NCI-H2029 treated with DMSO at 0.1 percent for 48 hours (cell line): ENCODE measurements at regions not wholly inside any gene's neighbourhood (a gene's known extent, or its start where the extent isn't known, plus 50 kb on each side); places are given as distances from the start of the nearest gene placed in this dataset.

Experiments
- DNase-seq: peaks from one replicate; lab custom pipeline; 2025; lab: John Stamatoyannopoulos, UW

DNA sequence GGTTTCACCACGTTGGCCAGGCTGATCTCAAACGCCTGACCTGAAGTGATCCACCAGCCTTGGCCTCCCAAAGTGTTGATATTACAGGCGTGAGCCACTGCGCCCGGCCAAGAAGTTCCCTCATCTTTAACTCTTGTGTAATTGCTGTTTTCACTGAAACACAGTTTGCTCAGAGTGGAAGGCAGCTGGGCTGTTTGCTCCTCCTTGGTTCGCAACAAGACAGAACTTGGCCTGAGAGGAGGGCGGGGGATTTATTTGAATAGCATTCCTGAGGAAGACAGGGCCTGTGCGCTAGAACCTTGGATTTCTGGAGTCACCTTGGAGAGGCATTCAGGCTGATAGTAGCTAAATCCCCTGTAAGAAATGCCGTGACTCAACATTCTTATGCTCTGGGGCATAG lies 226.7 kb upstream of the MCTP2 start:
- no peak for DNase-seq

DNA sequence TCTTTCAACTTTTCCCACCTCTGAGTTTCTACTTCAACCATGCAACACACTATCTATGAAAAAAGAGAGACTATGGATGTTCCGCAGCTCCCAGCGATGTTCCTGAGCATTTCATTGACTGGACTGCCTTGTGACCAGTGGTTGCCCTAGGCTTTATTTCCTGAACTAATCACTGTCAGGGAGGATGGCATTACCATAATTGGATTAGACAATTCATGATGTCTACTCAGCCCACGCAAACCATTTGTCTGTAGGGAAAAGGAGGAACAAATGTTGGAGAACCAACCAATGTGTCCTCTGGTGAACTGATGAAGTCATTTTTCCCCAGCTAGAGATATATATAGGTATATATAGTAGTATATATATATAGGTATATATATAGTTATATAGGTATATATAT lies 229.3 kb upstream of the MCTP2 start:
- no peak for DNase-seq

DNA sequence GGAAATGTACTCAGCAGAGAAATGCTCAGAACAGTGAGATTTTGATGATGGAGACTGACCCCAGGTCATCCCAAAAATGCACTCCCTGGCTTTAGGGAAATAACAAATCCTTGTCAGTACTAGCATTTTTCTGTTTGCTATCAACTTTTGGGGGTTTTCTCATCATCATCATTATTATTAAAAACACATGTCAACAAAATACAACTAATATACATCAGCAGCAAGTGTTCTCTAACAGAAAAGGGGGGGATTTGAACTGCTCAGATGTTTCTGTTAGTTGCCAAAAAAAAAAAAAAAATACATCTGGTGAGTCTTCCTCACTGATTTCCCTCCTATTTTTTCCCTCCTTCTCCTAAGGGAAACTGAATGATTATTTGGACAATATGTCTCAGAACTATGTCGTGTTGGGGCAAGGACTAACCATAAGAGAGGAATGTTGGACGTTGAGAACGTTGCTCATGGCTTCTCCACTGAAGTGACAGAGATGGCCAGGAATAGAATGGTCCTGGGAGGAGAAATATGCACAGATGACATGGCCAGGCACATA lies 230.0 kb upstream of the MCTP2 start:
- no peak for DNase-seq

DNA sequence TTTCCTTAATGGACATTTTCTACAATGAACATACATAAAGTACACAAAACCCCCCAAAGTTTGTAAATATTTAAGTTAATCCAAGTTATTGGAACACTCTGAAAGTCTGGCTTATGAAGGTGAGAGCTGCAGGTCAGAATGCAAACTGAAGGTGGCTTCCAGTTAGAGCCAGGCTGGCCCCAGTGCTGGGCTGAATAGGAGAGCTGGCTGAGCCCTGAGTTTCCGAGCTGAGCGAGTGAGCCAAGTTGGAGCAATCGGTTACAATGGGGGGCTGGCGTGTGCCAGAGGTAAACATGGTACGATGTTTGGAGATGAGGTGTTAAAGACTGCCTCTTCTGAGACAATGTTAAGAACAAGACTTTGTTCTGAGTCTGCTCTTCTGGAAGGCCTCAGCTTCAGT lies 230.8 kb upstream of the MCTP2 start:
- DNase-seq, result no peak

DNA sequence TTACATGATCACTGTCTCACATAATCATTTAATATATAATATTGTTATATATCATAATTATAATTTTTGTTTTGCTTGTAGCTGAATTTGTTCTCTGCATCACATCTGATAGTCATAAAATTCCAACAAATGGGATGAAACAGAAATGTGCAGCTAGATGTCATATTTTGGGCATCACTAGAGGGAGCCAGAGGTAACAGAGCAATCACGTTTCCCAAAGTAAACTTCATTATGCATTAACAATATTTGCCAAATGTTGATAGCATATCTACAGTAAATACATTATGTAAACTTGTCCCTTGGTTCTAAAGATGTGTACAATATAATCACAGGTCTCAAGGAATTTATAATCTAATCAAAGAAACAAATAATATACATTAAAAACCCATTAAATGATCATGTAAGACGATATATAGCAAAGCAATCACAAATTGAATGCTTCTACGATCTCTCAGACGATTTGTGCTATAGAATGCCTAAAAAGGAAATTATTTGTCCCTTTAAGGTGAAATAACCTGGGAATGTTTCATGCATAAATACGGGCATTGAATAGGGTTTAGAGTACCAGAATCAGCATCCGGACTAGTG lies 234.2 kb upstream of the MCTP2 start:
- no peak for DNase-seq

DNA sequence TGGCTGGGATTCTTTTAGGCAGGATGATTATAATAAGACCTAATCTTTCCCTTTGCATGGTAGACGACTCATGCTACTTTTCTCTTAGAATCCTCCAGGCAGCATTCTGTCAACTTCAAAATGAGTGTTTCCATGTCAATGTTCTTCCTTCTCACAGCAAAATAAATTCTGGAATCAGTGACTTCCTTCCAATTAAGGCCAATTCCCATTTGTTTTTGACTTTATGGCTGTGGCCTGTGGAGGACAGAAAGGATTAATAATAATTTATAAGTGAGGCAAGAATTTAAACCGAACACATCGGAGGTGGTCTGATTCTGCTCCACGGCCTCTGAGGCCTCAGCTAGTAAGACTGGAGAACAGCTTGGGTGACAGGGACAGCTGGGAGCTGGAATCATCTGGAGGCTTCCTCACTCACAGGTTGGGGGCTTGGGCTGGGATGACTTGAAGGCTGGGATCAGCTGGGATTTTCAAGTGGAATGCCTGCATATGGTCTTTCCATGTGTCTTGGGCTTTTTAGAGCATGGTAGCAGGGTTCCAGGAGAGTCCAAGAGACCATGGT lies 241.8 kb upstream of the MCTP2 start:
- DNase-seq, result no peak

DNA sequence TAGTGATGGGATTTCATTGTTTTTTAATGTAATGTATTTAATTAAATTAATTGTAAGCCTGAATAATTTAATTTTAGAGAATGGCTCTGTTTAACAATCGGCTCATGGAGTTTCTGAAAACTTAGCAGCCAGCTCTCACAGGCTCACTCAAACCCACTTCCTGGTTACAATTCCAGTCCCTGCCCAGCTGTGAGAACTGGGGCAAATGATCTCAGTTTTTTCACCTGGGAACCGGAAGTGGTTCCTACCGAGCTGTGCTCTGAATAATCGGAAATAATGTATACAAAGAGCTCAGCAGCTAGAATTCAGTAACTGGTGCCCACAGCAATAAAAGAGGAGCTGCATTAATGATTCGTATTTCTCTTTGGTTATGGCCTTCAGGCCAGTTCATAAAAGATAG lies 244.3 kb upstream of the MCTP2 start:
- DNase-seq, result no peak

DNA sequence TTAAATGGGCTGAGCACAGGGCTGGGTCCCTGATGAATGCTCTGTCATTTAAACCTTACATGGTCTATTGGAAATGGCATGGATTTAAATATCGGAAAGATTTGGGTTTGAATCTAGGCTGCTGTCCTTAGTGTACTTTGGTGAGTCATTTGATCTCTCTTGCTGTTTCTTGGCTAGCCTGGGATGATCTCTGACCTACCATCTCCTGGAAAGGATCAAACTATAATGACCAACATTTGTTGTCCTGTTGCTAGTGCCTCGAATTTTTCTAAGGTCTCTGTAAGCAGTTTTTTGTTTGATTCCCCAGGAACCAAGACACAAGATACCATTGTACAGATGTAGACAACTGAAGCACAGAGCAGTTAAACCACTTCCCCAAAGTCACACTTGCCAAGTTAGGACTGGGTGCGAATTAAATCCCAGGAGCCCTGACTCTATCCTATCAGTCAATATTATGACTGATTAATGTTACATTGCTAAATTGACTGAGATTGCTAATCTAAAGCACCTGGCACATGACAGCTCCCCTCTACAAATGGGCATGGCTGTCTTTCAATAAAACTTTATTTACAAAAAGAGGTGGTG lies 244.9 kb upstream of the MCTP2 start:
- no peak for DNase-seq

DNA sequence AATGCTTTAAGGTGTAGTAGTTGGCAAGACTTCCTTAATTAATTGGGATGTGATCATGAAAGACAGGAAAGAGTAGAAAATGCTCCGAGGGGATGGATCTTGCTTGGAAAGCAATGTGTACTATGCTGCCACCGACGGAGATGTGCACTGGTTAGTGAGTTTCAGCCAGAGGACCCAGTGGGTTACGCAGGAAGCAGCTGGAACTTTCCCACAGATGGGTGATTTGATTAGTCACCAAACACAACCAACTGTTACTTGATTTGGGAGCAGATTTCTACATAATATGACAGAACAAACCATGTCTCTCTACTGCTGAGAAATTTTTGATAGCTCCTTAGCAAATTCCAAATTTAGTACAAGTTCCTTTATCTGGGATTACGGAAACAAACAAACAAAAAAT lies 245.4 kb upstream of the MCTP2 start:
- DNase-seq, result no peak

DNA sequence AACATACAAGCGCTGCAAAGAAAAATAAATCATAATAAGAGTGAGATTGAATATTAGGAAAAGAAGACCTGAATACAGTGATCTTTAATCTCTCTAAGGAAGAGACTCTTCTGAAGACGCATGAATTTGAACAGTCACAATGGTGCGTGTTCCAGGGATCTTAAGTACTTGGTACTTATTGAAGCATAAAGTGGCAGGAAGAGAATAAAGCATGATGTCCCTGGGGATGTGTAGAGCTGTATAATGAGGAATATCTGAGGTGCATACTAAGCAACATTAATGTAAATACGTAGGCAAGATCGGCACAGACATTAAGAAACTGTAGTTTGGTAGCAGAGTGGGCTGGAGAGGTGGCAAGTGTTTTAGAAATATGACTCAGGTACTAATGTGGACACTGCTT lies 246.2 kb upstream of the MCTP2 start:
- DNase-seq, result no peak

DNA sequence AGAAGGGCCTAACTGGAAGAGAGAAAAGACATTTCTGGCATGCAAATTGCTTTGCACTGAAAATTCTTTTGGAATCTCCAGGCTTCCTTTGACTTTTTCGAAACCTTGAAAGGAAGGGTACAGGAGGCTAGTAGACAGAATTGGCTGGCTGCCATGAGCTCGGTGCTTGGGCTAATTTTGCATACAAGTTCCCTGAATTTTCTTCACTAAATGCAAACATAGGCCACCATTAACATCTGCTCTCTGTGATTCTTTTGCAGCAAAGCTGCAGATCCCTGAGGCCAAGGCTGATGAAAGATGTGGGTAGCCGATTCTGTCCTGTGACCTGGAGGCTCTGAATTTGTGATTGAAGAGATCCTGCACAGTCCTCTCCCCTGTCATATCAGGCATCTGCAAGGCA lies 247.8 kb upstream of the MCTP2 start:
- DNase-seq, result no peak

DNA sequence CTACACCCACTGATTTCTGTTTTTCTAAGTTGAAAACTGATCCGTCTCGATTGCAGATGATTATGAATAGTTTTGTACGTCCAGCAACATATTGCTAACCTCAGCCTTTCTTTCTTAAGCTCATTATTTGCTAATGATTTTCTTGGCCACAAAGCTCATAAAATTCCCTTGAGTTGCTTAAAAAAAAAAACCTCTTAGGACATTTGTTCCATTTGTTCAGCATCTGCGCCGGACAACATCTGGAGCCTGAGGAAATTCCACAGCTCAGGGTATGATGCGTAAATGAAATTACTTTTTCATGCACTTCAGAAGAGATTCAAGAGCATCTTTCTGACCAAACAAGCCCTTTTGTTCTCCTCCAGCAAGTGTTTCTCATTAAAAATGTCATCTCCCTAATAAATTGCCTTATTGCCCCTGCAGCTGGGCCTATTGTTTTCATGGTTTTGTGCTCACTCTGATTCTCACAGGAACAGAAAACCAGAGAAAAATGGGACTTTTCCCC lies 249.1 kb upstream of the MCTP2 start:
- no peak for DNase-seq

DNA sequence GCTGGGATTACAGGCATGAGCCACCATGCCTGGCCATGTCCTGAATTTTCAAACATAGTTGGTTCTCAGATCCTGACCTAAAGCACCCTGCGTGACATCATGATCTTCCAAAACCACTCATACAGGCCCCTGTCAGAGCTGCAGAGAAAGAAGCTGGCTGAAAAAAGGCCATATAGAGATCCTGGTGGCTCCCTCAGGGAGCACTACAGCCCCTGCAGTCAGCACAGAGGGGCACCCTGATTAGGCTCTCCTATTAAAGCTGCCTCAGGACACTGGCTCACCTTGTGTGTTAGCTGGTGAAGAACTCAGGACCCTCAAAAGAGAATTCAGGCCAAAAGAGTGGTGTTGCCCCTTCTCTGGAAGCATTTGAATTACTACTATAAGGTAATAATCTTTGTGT lies 249.7 kb upstream of the MCTP2 start:
- DNase-seq, result no peak

DNA sequence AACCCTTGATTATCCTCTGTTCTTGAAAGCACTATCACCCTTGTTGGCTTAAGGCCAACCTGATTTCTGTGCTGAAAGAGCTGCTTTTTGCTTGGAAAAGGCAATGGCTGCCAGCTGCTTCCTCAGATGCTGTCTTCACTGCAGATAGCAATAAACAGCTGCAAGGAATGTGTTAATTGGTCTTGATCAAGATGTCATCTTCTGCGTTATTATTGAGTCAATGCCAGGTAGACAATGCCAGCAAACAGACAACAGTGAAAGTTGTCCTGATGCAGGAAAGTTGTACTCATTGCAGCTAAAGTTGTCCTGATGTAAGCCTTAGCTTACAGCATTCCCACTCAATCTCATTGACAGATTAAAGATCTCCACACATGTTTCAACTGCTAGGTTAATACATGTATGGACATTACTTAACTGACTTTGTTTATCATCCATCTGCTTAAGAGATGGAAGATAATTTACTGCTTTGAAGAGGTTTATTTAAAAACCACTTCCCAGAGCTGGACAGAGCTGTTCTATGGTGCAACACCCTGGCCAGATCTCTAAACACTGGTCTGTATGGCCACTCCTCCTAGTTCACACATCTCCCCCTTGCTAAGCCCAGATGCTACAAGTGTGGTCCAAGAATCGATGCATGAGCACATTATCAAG lies 251.0 kb upstream of the MCTP2 start:
- DNase-seq, result no peak

DNA sequence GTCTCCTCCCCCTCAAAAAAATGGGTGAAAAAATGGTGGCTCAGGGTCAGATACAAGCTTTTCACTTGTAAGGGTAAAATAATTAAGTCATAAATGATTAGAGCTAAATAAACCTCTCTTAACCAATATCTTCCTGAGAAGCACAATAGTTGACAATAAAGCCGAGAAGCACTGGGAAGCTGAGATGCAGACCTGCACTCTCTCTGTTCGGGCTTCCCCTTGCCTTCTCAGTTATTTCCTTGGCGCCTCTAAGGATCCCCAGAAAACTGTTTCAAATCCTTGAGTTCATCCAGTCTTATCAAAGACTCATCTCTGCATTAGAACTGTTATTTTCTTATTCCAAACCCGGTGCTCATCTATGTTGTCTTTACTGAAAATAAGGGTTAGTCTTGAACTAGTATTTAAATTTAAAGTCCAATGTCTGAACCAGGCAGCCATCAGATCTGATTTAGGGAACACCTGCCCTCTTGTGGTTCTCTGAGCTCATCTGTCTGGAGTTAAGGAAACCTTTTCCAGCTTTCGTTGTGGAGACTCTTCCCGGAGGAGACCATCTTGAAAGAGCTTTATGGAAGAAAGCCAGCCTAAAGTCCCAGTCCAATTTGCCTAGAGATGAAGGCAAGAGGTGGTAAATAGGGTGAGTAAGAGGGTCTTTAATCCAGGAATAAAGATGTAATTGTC lies 256.4 kb upstream of the MCTP2 start:
- DNase-seq, result peak; percentile 0

DNA sequence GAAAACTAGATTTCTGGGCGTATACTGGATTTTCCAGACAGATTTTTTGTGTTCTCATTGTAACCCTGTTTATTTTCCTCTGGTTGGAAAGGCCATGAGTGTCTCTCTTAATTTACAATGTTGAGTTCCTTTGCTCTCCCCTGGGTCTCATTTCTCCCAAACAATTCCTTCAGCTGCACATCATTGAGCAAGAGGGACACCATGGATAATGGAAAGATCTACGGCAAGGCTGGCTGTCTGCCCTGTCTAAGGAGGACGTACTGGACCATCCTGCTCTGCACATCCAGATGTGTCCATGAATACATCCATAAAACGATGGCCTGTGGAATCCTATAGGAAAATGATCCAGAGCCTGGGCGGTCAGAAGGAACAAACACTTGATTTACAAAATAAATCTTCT lies 258.1 kb upstream of the MCTP2 start:
- DNase-seq, result no peak

DNA sequence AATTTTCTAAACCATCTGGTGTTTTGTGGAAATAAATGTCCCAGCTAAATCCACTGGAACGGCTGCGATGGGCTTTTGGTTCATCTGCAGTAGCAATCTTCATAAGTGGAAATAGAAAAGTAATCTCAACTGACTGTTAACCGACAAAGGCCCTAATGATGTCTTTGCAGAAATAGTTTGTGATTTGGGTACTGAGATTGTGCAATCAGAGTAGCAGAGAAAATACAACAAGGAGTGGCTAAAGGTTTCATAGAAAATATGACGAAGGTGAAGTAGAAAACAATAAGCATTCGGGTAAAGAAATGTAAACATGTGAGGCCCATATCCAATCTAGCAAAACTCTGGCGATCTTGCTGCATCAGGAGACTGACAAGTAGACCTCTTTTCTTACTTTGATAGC lies 262.6 kb upstream of the MCTP2 start:
- DNase-seq, result no peak

DNA sequence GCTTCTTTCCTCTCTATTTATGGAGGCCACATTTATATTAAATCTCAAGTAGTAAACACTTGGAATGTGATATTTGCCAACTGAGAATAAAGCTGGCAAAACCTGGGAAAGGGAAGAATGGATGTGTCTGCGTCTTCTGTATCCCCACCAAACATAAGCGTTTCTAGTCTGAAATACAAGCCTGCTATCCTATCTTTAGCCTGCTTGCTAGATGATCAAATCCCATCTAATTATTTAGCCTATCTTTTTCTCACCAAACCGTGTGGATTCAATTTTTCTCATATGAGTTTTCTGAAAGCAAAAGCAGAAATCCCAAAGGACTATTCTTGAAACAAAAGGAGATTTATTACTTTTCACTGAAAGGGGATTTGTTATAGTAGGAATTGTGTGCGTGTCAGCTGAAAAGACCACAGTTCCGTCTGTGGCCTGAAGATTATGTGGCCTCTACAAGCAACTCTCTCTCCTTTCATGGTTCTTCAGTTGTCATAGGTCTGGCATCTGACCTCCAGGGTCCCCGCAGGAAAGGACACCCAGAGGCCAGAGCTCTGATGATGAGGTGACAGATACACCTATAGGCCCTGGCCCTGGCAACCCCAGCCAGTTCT lies 266.0 kb upstream of the MCTP2 start:
- DNase-seq, result no peak

DNA sequence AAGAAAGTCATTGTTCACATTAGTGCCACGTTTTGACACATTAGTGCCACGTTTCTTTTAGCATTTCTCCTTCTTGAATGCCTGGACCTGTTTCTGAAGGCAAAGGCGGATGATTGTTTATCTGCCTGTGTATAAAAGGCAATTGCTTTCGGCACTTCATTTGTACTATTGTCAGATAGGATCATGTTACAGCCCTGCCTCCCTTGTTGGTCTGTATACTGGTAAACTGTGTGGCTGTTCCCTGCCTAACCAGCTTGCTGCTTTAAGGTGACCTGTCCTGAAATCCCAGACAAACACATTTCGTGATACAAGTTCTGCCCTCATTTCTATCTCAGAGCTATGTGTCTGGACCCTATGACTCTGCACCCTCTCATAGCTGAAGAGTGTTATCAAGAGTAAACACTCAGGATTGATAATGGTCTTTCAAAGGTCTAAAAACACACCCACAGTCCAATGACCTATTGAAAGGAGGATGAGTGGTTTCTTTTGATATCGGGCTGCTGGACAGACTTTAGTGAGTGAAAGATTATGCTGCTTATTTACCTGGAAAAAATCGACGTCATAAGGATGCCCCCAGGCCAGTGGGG lies 276.3 kb upstream of the MCTP2 start:
- peak; percentile 61 for DNase-seq

DNA sequence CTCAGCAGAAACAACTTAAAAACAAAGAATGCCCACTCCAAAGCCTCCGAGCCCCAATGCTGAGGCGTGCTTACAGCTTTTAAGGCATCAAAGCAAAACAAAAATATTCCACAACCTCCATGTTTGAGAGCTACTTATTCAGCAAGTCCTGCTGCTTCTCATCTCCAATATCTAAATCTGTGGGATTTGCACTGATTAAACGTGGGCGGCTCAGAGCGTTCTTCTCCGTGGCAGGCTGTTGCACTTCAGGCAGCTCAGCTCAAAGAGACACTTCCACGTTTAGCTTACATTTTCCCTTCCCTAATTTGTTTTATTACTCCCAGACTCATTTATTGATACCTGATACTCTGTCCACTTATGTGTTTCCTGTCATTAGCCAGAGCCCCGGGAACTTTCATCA lies 282.6 kb upstream of the MCTP2 start:
- no peak for DNase-seq

DNA sequence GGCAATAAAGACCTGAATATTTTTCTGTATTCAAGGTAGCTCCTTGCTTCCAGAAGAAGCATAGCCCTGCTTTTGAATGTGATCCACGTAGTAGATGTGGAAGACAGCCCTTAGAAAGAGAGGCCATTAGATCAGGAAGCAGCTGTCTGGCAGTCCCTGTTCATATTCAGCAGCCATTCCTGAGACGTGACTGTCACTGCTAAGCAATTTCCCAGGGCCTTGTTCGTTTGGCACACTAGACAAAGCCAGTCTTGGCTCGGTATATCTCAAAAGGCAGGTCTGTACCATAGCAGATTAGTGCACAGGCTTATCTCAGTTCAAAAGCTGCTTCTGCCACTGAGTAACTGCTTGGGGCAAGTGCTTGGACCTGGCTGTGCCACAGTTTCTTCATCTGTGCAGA lies 287.8 kb upstream of the MCTP2 start:
- DNase-seq, result no peak

DNA sequence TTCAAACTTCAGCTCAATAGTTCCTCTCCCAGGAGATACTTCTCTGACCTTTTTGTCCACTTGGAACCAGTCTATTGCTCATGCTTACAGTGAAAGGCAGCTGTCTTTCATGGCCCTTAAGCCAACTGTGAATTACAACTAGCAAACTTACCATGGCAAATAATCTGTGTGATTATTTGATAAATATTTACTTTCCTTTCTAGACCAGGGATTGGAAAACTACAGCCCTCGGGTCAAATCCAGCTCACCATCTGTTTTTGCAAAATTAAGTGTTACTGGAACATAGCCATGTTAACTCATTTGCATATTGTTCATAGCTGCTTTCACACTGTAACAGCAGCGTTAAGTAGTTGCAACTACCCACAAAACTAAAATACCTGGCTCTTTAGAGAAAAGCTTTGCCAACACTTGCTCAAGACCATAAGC lies 289.1 kb upstream of the MCTP2 start:
- no peak for DNase-seq
